HCT116 (cell line): ENCODE measurements at regions not wholly inside any gene's neighbourhood (a gene's known extent, or its start where the extent isn't known, plus 50 kb on each side); places are given as distances from the start of the nearest gene placed in this dataset.

Source experiments
- ATAC-seq: fragments of 200-7000 bp; cut with Tn5 transposase; 2 replicates; pipeline ENCODE4 v1.9.1; 2020; ENCODE audit warnings: mild to moderate bottlenecking, moderate library complexity
- BruUV-seq: library from RNA; stranded (reverse); fragments of 400-500 nt; replicated peaks from 2 replicates; lab custom pipeline; 2021; lab: Mats Ljungman, UMichigan
- CTCF ChIA-PET: fragments of 300-600 bp; sonication (Branson Sonifier 250); formaldehyde crosslinking; loops from one replicate; lab custom pipeline; 2021; ENCODE audit warnings: antibody characterized with exemption; lab: Charles Lee
- POLR2A ChIA-PET: fragments of 300-600, 350-600 bp; sonication (Branson Sonifier 250); formaldehyde crosslinking; loops from one replicate; lab custom pipeline; 2021; ENCODE audit warnings: antibody characterized with exemption; lab: Charles Lee
- RAD21 ChIA-PET, 2 experiments: fragments of 300-600 bp; sonication (Branson Sonifier 250); formaldehyde crosslinking; loops; one replicate each; lab custom pipeline; 2023; ENCODE audit warnings: low total read pairs in 2 of 2; ENCODE audit not compliant: uncharacterized antibody in 2 of 2, unreplicated experiment in 2 of 2, low non-redundant PET in 1 of 2; lab: Charles Lee
- DNase-seq: peaks from one replicate; pipeline ENCODE4 v3.0.0-alpha.2; 2010; ENCODE audit warnings: low read depth, low spot score
- H2AFZ ChIP-seq: fragments of 200-600 bp; shearing (Covaris generic), sonication (generic); 2 replicates; pipeline ENCODE4 v1.6.1; 2017; ENCODE audit warnings: low read depth, mixed run types, mixed read lengths, antibody characterized with exemption, low read length; ENCODE audit not compliant: poor library complexity, severe bottlenecking
- H3K27ac ChIP-seq: 2 replicates; pipeline ENCODE4 v1.5.1; 2012; ENCODE audit warnings: low read depth, low read length
- H3K27me3 ChIP-seq: fragments of 200-600 bp; sonication (generic); 2 replicates; pipeline ENCODE4 v1.6.1; 2016; ENCODE audit warnings: mixed run types, low read length, mixed read lengths; ENCODE audit not compliant: insufficient read depth
- H3K36me3 ChIP-seq, 2 experiments: fragments of 200-500 bp in 1 of 2; fragments of 200-600 bp in 1 of 2; sonication (Bioruptor generic) in 1 of 2; sonication (generic) in 1 of 2; 2 replicates each; pipeline versions ENCODE4 v1.5.1 to v1.6.1; 2014 to 2016; ENCODE audit warnings: low read length in 2 of 2, inconsistent platforms in 1 of 2, mixed read lengths in 1 of 2, mixed run types in 1 of 2; ENCODE audit not compliant: insufficient read depth in 2 of 2, control insufficient read depth in 1 of 2
- H3K4me1 ChIP-seq, 2 experiments: fragments of 200-600 bp in 1 of 2; sonication (generic) in 1 of 2; 2 replicates each; pipeline versions ENCODE4 v1.5.1 to v1.6.1; 2012 to 2017; ENCODE audit warnings: low read length in 2 of 2, inconsistent platforms in 1 of 2, mild to moderate bottlenecking in 1 of 2, mixed read lengths in 1 of 2, mixed run types in 1 of 2, moderate library complexity in 1 of 2; ENCODE audit not compliant: insufficient read depth in 2 of 2, control insufficient read depth in 1 of 2
- H3K4me2 ChIP-seq: fragments of 200-600 bp; sonication (generic); 2 replicates; pipeline ENCODE4 v1.6.1; 2017; ENCODE audit warnings: mixed run types, low read length, mixed read lengths
- H3K4me3 ChIP-seq, 2 experiments: fragments of 200-600 bp in 1 of 2; sonication (generic) in 1 of 2; replicated peaks in 1 of 2; 2 replicates each; pipeline ENCODE4 v1.5.1; 2011 to 2016; ENCODE audit warnings: low read length in 2 of 2, control low read depth in 1 of 2, low read depth in 1 of 2, mild to moderate bottlenecking in 1 of 2, mixed read lengths in 1 of 2, mixed run types in 1 of 2
- H3K79me2 ChIP-seq: fragments of 200-600 bp; sonication (generic); 2 replicates; pipeline ENCODE4 v1.6.1; 2017; ENCODE audit warnings: mild to moderate bottlenecking, mixed run types, low read length, moderate library complexity, mixed read lengths; ENCODE audit not compliant: insufficient read depth
- H3K9ac ChIP-seq: fragments of 200-600 bp; sonication (generic); 2 replicates; pipeline ENCODE4 v1.6.1; 2016; ENCODE audit warnings: low read length, mixed read lengths
- H3K9me2 ChIP-seq: fragments of 200-600 bp; sonication (generic), shearing (Covaris generic); 2 replicates; pipeline ENCODE4 v1.6.1; 2017; ENCODE audit warnings: mixed run types, mild to moderate bottlenecking, moderate library complexity; ENCODE audit not compliant: insufficient read depth
- H3K9me3 ChIP-seq, 2 experiments: fragments of 200-500 bp in 1 of 2; fragments of 200-600 bp in 1 of 2; sonication (Bioruptor generic) in 1 of 2; sonication (generic) in 1 of 2; 2 replicates each; pipeline ENCODE4 v1.6.1; 2014 to 2017; ENCODE audit warnings: low read length in 2 of 2, mixed read lengths in 2 of 2, inconsistent platforms in 1 of 2, low read depth in 1 of 2, mild to moderate bottlenecking in 1 of 2, mixed run types in 1 of 2, moderate library complexity in 1 of 2; ENCODE audit not compliant: control insufficient read depth in 1 of 2, insufficient read depth in 1 of 2
- H4K20me1 ChIP-seq: fragments of 200-600 bp; sonication (generic), shearing (Covaris generic); 2 replicates; pipeline ENCODE4 v1.6.1; 2017; ENCODE audit warnings: mixed run types, mild to moderate bottlenecking, moderate library complexity; ENCODE audit not compliant: insufficient read depth
- CEBPB ChIP-seq: IDR thresholded peaks from 2 replicates; pipeline ENCODE4 v1.6.1; 2012; ENCODE audit warnings: low read depth
- EGR1 ChIP-seq: IDR thresholded peaks from 2 replicates; pipeline ENCODE4 v1.6.1; 2012; ENCODE audit warnings: low read depth
- EZH2phosphoT487 ChIP-seq: fragments of 200-600 bp; IDR thresholded peaks from 2 replicates; pipeline ENCODE4 v1.6.1; 2018; ENCODE audit warnings: antibody characterized with exemption, borderline replicate concordance
- MAX ChIP-seq: IDR thresholded peaks from 2 replicates; pipeline ENCODE4 v1.6.1; 2012
- POLR2A ChIP-seq: IDR thresholded peaks from 2 replicates; pipeline ENCODE4 v1.7.0; 2011; ENCODE audit warnings: borderline replicate concordance; ENCODE audit not compliant: insufficient read depth, insufficient read length; ENCODE audit errors: extremely low read depth
- POLR2AphosphoS5 ChIP-seq: IDR thresholded peaks from 2 replicates; pipeline ENCODE4 v1.6.1; 2011; ENCODE audit warnings: mild to moderate bottlenecking, low read depth, low read length, moderate library complexity
- RAD21 ChIP-seq: IDR thresholded peaks from 2 replicates; pipeline ENCODE4 v1.6.1; 2012; ENCODE audit warnings: low read depth, mild to moderate bottlenecking
- REST ChIP-seq: IDR thresholded peaks from 2 replicates; pipeline ENCODE4 v1.6.1; 2012; ENCODE audit warnings: low read depth
- SIN3A ChIP-seq: IDR thresholded peaks from 2 replicates; pipeline ENCODE4 v1.6.1; 2012; ENCODE audit warnings: low read depth
- SP1 ChIP-seq: IDR thresholded peaks from 2 replicates; pipeline ENCODE4 v1.6.1; 2012; ENCODE audit warnings: low read depth
- ZBTB33 ChIP-seq: IDR thresholded peaks from 2 replicates; pipeline ENCODE4 v1.6.1; 2011; ENCODE audit warnings: mild to moderate bottlenecking, low read length, moderate library complexity; ENCODE audit not compliant: insufficient replicate concordance; ENCODE audit errors: extremely low read depth
- ZNF274 ChIP-seq: fragments of 200-500 bp; sonication (Bioruptor generic); IDR thresholded peaks from 2 replicates; pipeline ENCODE4 v1.6.1; 2014; ENCODE audit warnings: mild to moderate bottlenecking, low read depth, low read length, inconsistent platforms
- intact Hi-C: fragments of 100-400 bp; cut with micrococcal nuclease; formaldehyde crosslinking; loops from 2 replicates; pipeline ENCODE4 v1.10.0; 2022

- Histone ChIP-seq H2AFZ (no peak overlapping the region), H3K79me2 (no peaks in the 10 kb centered on the region), H4K20me1 (no peaks in the 10 kb centered on the region), H3K4me2 (no peak overlapping the region), H3K9me3 (no peaks in the 10 kb centered on the region), H3K9ac (no peak overlapping the region), H3K9me2 (no peaks in the 10 kb centered on the region), H3K36me3 (no peaks in the 10 kb centered on the region), H3K4me1 (peaks cover 0 to 3% of the 10 kb centered on the region in 2 experiments; a peak in 1 of 4 replicates), H3K27me3 (no peaks in the 10 kb centered on the region), H3K4me3 (no peak overlapping the region), H3K27ac (no peak overlapping the region)
- intact Hi-C loops: no loop called here
- DNase-seq (no peak), ATAC-seq (no peak)
- ChIA-PET POLR2A (no interaction called here), RAD21 (no interaction called here), CTCF (no interaction called here)
- no TSS peak for BruUV-seq
- TF ChIP-seq RAD21: no peak
- TF ChIP-seq SP1: no peak
- TF ChIP-seq MAX: no peak
- TF ChIP-seq SIN3A: no peak
- TF ChIP-seq ZBTB33: no peak
- TF ChIP-seq POLR2AphosphoS5: no peak
- no peak for TF ChIP-seq REST
- no peak for TF ChIP-seq POLR2A
- no peak for TF ChIP-seq CEBPB
- no peak for TF ChIP-seq EZH2phosphoT487
- TF ChIP-seq ZNF274: no peak
- TF ChIP-seq EGR1: no peak
Observed at GRCh38 chr15:62565634-62566026, 400.5 kb upstream of the C2CD4B start.
